PC-3 (cell line): ENCODE measurements at regions not wholly inside any gene's neighbourhood (a gene's known extent, or its start where the extent isn't known, plus 50 kb on each side); places are given as distances from the start of the nearest gene placed in this dataset.

ENCODE experiments used
- ATAC-seq: fragments of 200-7000 bp; cut with Tn5 transposase; 2 replicates; pipeline ENCODE4 v1.9.1; 2020; ENCODE audit warnings: mild to moderate bottlenecking, moderate library complexity
- BruUV-seq: library from RNA; stranded (reverse); fragments of 400-500 nt; replicated peaks from 2 replicates; lab custom pipeline; 2021; lab: Mats Ljungman, UMichigan
- CTCF ChIA-PET: fragments of 300-600 bp; sonication (Branson Sonifier 250); formaldehyde crosslinking; loops from one replicate; lab custom pipeline; 2022; ENCODE audit warnings: antibody characterized with exemption; lab: Charles Lee
- POLR2A ChIA-PET: fragments of 300-600 bp; sonication (Branson Sonifier 250); formaldehyde crosslinking; loops from one replicate; lab custom pipeline; 2022; ENCODE audit warnings: antibody characterized with exemption; ENCODE audit not compliant: unreplicated experiment; lab: Charles Lee
- DNase-seq: peaks from one replicate; pipeline ENCODE4 v3.0.0-alpha.2; 2015
- H2AFZ ChIP-seq: fragments of 300-600 bp; sonication (generic); 2 replicates; pipeline ENCODE4 v1.6.0; 2016; ENCODE audit warnings: antibody characterized with exemption, low read length
- H3F3A ChIP-seq: fragments of 300-600 bp; sonication (generic); one replicate; pipeline ENCODE4 v1.6.0; 2017; ENCODE audit warnings: antibody characterized with exemption, low read length, control low read depth, mild to moderate bottlenecking; ENCODE audit not compliant: unreplicated experiment
- H3K27ac ChIP-seq: fragments of 300-600 bp; sonication (generic); 2 replicates; pipeline ENCODE4 v1.5.1; 2016; ENCODE audit warnings: mild to moderate bottlenecking, low read length
- H3K27me3 ChIP-seq: fragments of 300-600 bp; sonication (generic); 2 replicates; pipeline ENCODE4 v1.6.1; 2016; ENCODE audit warnings: low read length, mixed read lengths
- H3K36me3 ChIP-seq: fragments of 300-600 bp; sonication (generic); 2 replicates; pipeline ENCODE4 v1.6.1; 2016; ENCODE audit warnings: low read depth, mixed run types, low read length, mixed read lengths
- H3K4me1 ChIP-seq: fragments of 300-600 bp; sonication (generic); 2 replicates; pipeline ENCODE4 v1.5.1; 2016; ENCODE audit warnings: low read length; ENCODE audit not compliant: insufficient read depth
- H3K4me2 ChIP-seq: fragments of 300-600 bp; sonication (generic); 2 replicates; pipeline ENCODE4 v1.6.0; 2016; ENCODE audit warnings: low read length
- H3K4me3 ChIP-seq: fragments of 300-600 bp; sonication (generic); 2 replicates; pipeline ENCODE4 v1.5.1; 2016; ENCODE audit warnings: mild to moderate bottlenecking, low read length, mixed read lengths
- H3K79me2 ChIP-seq: fragments of 300-600 bp; sonication (generic); 2 replicates; pipeline ENCODE4 v1.6.1; 2017; ENCODE audit warnings: low read length, mixed read lengths
- H3K9ac ChIP-seq: fragments of 300-600 bp; sonication (generic); 2 replicates; pipeline ENCODE4 v1.6.0; 2016; ENCODE audit warnings: mild to moderate bottlenecking, low read length
- H3K9me2 ChIP-seq: fragments of 300-600 bp; sonication (generic); replicated peaks from 2 replicates; pipeline ENCODE4 v1.6.1; 2016; ENCODE audit warnings: mixed run types, low read length, mixed read lengths
- H3K9me3 ChIP-seq: fragments of 300-600 bp; sonication (generic); 2 replicates; pipeline ENCODE4 v1.6.1; 2016; ENCODE audit warnings: low read length, mixed read lengths
- H4K20me1 ChIP-seq: fragments of 300-600 bp; sonication (generic); 2 replicates; pipeline ENCODE4 v1.6.1; 2016; ENCODE audit warnings: low read length, mixed read lengths
- EZH2 ChIP-seq: fragments of 300-600 bp; sonication (generic); IDR thresholded peaks from one replicate; pipeline ENCODE4 v1.6.1; 2017; ENCODE audit warnings: antibody characterized with exemption, mild to moderate bottlenecking, low read length; ENCODE audit not compliant: unreplicated experiment
- EZH2phosphoT487 ChIP-seq: fragments of 300-600 bp; sonication (generic); IDR thresholded peaks from 2 replicates; pipeline ENCODE4 v1.6.1; 2018; ENCODE audit warnings: mild to moderate bottlenecking, antibody characterized with exemption, low read length, borderline replicate concordance
- intact Hi-C: fragments of 100-400 bp; cut with micrococcal nuclease; formaldehyde crosslinking; loops from 2 replicates; pipeline ENCODE4 v1.9.0; 2023
- TF ChIP-seq, protein P1 (sequence below): fragments of 300-600 bp; sonication (generic); conservative IDR thresholded peaks from 2 replicates; pipeline ENCODE4 v1.5.1; 2017; ENCODE audit warnings: antibody characterized with exemption, low read depth, mild to moderate bottlenecking, low read length

DNA sequence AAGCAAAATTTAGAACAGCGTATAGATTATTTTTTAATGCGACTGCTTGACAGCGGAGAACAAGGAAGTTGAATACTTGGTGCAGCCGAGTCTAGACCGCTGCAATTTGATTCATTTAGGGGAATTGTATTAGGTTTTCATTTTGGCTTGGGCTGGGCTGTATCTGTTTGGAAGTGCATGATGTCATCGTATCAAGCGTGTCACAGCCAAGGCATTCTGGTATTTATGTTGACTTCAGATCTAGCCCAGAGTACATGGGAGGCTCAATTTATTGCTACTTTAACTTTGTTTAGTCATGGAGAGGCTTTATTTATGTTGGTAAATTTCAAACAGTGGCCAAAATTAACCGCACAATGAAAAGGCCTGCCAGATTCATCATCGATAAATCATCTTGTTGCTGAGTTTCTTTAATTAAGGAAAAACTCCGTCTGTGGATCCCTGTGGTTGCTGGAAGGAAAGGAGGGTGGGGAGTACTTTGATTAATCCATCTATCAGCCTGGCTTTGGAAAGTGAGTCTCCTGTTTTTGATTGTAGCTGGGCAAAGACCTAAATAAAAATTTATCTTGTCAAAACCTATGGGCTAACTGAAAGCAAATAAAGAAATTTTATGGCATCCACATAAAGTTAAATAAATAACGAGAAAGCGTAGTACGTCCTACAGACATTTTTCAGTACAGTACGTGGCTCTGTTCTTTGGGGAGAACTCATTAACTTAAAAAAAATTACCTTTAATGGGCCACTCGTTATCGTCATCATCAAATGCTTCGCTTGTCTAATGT, 230.4 kb upstream of the SPRED2 start:
- no TSS peak for BruUV-seq
- intact Hi-C loops: loop anchor here (1.0 to 2.0 kb wide), 2 partner anchors 51 to 66 kb away; no protein-coding TSS in a partner anchor
- Histone ChIP-seq H3K4me1 (peaks cover 38% of the 10 kb centered on the region), H3K4me2 (peak overlapping the region; percentile 78), H3K9me3 (no peaks in the 10 kb centered on the region), H3K79me2 (no peaks in the 10 kb centered on the region), H3K27me3 (no peaks in the 10 kb centered on the region), H3K9me2 (no peaks in the 10 kb centered on the region), H3K9ac (peak overlapping the region; percentile 37), H3K4me3 (peak overlapping the region; percentile 55), H4K20me1 (no peaks in the 10 kb centered on the region), H3K27ac (peak overlapping the region; percentile 78), H3F3A (no peaks in the 10 kb centered on the region), H3K36me3 (no peaks in the 10 kb centered on the region), H2AFZ (peak overlapping the region; percentile 35)
- DNase-seq (peak; percentile 93), ATAC-seq (peak; percentile 90)
- CTCF ChIA-PET: no interaction called here
- POLR2A ChIA-PET: interaction anchor here (0.7 kb wide), 1 partner anchor 24 kb away, joined by 3 read pairs; no protein-coding TSS in a partner anchor
- no peak for TF ChIP-seq EZH2phosphoT487
- TF ChIP-seq, protein P1, sequence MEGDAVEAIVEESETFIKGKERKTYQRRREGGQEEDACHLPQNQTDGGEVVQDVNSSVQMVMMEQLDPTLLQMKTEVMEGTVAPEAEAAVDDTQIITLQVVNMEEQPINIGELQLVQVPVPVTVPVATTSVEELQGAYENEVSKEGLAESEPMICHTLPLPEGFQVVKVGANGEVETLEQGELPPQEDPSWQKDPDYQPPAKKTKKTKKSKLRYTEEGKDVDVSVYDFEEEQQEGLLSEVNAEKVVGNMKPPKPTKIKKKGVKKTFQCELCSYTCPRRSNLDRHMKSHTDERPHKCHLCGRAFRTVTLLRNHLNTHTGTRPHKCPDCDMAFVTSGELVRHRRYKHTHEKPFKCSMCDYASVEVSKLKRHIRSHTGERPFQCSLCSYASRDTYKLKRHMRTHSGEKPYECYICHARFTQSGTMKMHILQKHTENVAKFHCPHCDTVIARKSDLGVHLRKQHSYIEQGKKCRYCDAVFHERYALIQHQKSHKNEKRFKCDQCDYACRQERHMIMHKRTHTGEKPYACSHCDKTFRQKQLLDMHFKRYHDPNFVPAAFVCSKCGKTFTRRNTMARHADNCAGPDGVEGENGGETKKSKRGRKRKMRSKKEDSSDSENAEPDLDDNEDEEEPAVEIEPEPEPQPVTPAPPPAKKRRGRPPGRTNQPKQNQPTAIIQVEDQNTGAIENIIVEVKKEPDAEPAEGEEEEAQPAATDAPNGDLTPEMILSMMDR: no peak
- no peak for TF ChIP-seq EZH2

DNA sequence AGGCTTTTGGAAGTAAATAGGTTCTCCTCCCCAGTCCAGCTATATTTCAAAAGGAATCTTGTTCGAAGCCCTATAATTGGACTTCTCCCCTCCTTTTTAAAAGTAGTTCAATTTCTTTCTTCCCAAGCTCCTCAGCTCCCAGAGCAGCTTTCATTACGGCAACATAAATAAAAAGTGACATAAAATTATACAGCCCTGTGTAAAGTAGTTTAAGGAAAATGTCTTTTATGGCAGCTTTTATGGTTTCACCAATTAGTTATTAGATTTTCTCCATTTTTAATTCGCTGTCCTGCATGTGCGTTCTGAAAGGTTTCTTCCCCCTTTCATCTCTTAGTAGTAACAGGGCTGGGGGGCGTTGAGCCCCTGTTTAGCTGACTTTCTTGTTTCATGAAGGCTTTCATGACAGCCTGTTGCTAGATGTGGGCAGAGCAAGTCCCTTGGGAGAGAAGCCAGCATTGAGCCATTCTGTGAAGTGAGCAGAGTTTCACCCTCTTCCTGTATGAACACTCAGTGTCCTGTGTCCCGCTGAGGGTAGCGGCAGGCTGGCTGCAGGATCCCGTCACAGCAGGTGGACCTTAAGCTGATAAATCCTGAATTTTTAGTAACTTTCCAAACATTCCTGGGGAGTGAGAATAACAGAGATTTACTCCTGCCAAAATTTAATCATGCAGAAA, 229.7 kb upstream of the SPRED2 start:
- no peaks in the 10 kb centered on the region for H3K27me3 ChIP-seq
- peak overlapping the region; percentile 78 for H3K4me2 ChIP-seq
- ATAC-seq: peak; percentile 64
- ChIA-PET POLR2A (interaction anchor here (0.7 kb wide), 1 partner anchor 23 kb away, joined by 3 read pairs; no protein-coding TSS in a partner anchor), CTCF (interaction anchor here (0.5 to 0.6 kb wide), 2 partner anchors 27 to 42 kb away, joined by 3 to 4 read pairs; no protein-coding TSS in a partner anchor)
- intact Hi-C loops: loop anchor here (1.0 to 2.0 kb wide), 2 partner anchors 50 to 67 kb away; no protein-coding TSS in a partner anchor
- H3F3A ChIP-seq: no peaks in the 10 kb centered on the region
- no peaks in the 10 kb centered on the region for H3K9me2 ChIP-seq
- no peaks in the 10 kb centered on the region for H3K79me2 ChIP-seq
- peak overlapping the region; percentile 35 for H2AFZ ChIP-seq
- peak overlapping the region; percentile 55 for H3K4me3 ChIP-seq
- H3K27ac ChIP-seq: peak overlapping the region; percentile 78
- no peaks in the 10 kb centered on the region for H3K9me3 ChIP-seq
- BruUV-seq: TSS peak; percentile 84
- TF ChIP-seq EZH2phosphoT487 (no peak), EZH2 (no peak)
- TF ChIP-seq, protein P1: no peak
- no peaks in the 10 kb centered on the region for H3K36me3 ChIP-seq
- peak; percentile 52 for DNase-seq
- H4K20me1 ChIP-seq: no peaks in the 10 kb centered on the region
- H3K9ac ChIP-seq: peak overlapping the region; percentile 37
- peaks cover 38% of the 10 kb centered on the region for H3K4me1 ChIP-seq
